PC-3 (cell line): ENCODE measurements at regions not wholly inside any gene's neighbourhood (a gene's known extent, or its start where the extent isn't known, plus 50 kb on each side); places are given as distances from the start of the nearest gene placed in this dataset.

Experiments used
- ATAC-seq: fragments of 200-7000 bp; cut with Tn5 transposase; 2 replicates; pipeline ENCODE4 v1.9.1; 2020; ENCODE audit warnings: mild to moderate bottlenecking, moderate library complexity
- BruUV-seq: library from RNA; stranded (reverse); fragments of 400-500 nt; replicated peaks from 2 replicates; lab custom pipeline; 2021; lab: Mats Ljungman, UMichigan
- CTCF ChIA-PET: fragments of 300-600 bp; sonication (Branson Sonifier 250); formaldehyde crosslinking; loops from one replicate; lab custom pipeline; 2022; ENCODE audit warnings: antibody characterized with exemption; lab: Charles Lee
- POLR2A ChIA-PET: fragments of 300-600 bp; sonication (Branson Sonifier 250); formaldehyde crosslinking; loops from one replicate; lab custom pipeline; 2022; ENCODE audit warnings: antibody characterized with exemption; ENCODE audit not compliant: unreplicated experiment; lab: Charles Lee
- DNase-seq: peaks from one replicate; pipeline ENCODE4 v3.0.0-alpha.2; 2015
- H2AFZ ChIP-seq: fragments of 300-600 bp; sonication (generic); 2 replicates; pipeline ENCODE4 v1.6.0; 2016; ENCODE audit warnings: antibody characterized with exemption, low read length
- H3F3A ChIP-seq: fragments of 300-600 bp; sonication (generic); one replicate; pipeline ENCODE4 v1.6.0; 2017; ENCODE audit warnings: antibody characterized with exemption, low read length, control low read depth, mild to moderate bottlenecking; ENCODE audit not compliant: unreplicated experiment
- H3K27ac ChIP-seq: fragments of 300-600 bp; sonication (generic); 2 replicates; pipeline ENCODE4 v1.5.1; 2016; ENCODE audit warnings: mild to moderate bottlenecking, low read length
- H3K27me3 ChIP-seq: fragments of 300-600 bp; sonication (generic); 2 replicates; pipeline ENCODE4 v1.6.1; 2016; ENCODE audit warnings: low read length, mixed read lengths
- H3K36me3 ChIP-seq: fragments of 300-600 bp; sonication (generic); 2 replicates; pipeline ENCODE4 v1.6.1; 2016; ENCODE audit warnings: low read depth, mixed run types, low read length, mixed read lengths
- H3K4me1 ChIP-seq: fragments of 300-600 bp; sonication (generic); 2 replicates; pipeline ENCODE4 v1.5.1; 2016; ENCODE audit warnings: low read length; ENCODE audit not compliant: insufficient read depth
- H3K4me2 ChIP-seq: fragments of 300-600 bp; sonication (generic); 2 replicates; pipeline ENCODE4 v1.6.0; 2016; ENCODE audit warnings: low read length
- H3K4me3 ChIP-seq: fragments of 300-600 bp; sonication (generic); 2 replicates; pipeline ENCODE4 v1.5.1; 2016; ENCODE audit warnings: mild to moderate bottlenecking, low read length, mixed read lengths
- H3K79me2 ChIP-seq: fragments of 300-600 bp; sonication (generic); 2 replicates; pipeline ENCODE4 v1.6.1; 2017; ENCODE audit warnings: low read length, mixed read lengths
- H3K9ac ChIP-seq: fragments of 300-600 bp; sonication (generic); 2 replicates; pipeline ENCODE4 v1.6.0; 2016; ENCODE audit warnings: mild to moderate bottlenecking, low read length
- H3K9me2 ChIP-seq: fragments of 300-600 bp; sonication (generic); replicated peaks from 2 replicates; pipeline ENCODE4 v1.6.1; 2016; ENCODE audit warnings: mixed run types, low read length, mixed read lengths
- H3K9me3 ChIP-seq: fragments of 300-600 bp; sonication (generic); 2 replicates; pipeline ENCODE4 v1.6.1; 2016; ENCODE audit warnings: low read length, mixed read lengths
- H4K20me1 ChIP-seq: fragments of 300-600 bp; sonication (generic); 2 replicates; pipeline ENCODE4 v1.6.1; 2016; ENCODE audit warnings: low read length, mixed read lengths
- EZH2 ChIP-seq: fragments of 300-600 bp; sonication (generic); IDR thresholded peaks from one replicate; pipeline ENCODE4 v1.6.1; 2017; ENCODE audit warnings: antibody characterized with exemption, mild to moderate bottlenecking, low read length; ENCODE audit not compliant: unreplicated experiment
- EZH2phosphoT487 ChIP-seq: fragments of 300-600 bp; sonication (generic); IDR thresholded peaks from 2 replicates; pipeline ENCODE4 v1.6.1; 2018; ENCODE audit warnings: mild to moderate bottlenecking, antibody characterized with exemption, low read length, borderline replicate concordance
- intact Hi-C: fragments of 100-400 bp; cut with micrococcal nuclease; formaldehyde crosslinking; loops from 2 replicates; pipeline ENCODE4 v1.9.0; 2023
- TF ChIP-seq, protein P1 (sequence below): fragments of 300-600 bp; sonication (generic); conservative IDR thresholded peaks from 2 replicates; pipeline ENCODE4 v1.5.1; 2017; ENCODE audit warnings: antibody characterized with exemption, low read depth, mild to moderate bottlenecking, low read length

DNA sequence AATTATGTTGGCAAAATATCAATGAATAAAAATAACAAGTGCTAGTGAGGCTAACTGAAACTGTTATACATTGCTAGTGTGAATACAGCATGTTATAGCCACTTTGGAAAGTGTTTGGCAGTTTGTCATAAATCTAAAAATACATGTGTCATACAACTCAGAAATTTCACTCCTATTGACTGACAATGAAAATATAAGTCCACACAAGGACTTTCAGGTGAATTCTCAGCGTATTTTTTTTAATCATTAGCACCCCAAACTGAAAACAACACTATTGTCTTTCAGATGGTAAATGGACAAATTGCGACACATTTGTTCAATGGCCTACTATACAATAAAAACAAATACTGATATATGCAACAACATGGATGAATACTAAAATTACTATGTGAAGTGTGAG is 884.8 kb downstream of the TRIB2 start:
- H3K9me3 ChIP-seq = no peaks in the 10 kb centered on the region
- no peaks in the 10 kb centered on the region for H4K20me1 ChIP-seq
- no peak for DNase-seq
- no peaks in the 10 kb centered on the region for H3K27me3 ChIP-seq
- H3K27ac ChIP-seq = no peak overlapping the region
- H3K4me2 ChIP-seq = no peak overlapping the region
- no peaks in the 10 kb centered on the region for H3F3A ChIP-seq
- intact Hi-C loops = no loop called here
- H3K4me1 ChIP-seq = peaks cover 11% of the 10 kb centered on the region
- H3K9ac ChIP-seq = no peak overlapping the region
- POLR2A ChIA-PET = no interaction called here
- CTCF ChIA-PET = no interaction called here
- no peaks in the 10 kb centered on the region for H3K36me3 ChIP-seq
- no peak overlapping the region for H3K4me3 ChIP-seq
- H3K9me2 ChIP-seq = no peaks in the 10 kb centered on the region
- TF ChIP-seq EZH2phosphoT487 (no peak), EZH2 (no peak)
- TF ChIP-seq, protein P1, sequence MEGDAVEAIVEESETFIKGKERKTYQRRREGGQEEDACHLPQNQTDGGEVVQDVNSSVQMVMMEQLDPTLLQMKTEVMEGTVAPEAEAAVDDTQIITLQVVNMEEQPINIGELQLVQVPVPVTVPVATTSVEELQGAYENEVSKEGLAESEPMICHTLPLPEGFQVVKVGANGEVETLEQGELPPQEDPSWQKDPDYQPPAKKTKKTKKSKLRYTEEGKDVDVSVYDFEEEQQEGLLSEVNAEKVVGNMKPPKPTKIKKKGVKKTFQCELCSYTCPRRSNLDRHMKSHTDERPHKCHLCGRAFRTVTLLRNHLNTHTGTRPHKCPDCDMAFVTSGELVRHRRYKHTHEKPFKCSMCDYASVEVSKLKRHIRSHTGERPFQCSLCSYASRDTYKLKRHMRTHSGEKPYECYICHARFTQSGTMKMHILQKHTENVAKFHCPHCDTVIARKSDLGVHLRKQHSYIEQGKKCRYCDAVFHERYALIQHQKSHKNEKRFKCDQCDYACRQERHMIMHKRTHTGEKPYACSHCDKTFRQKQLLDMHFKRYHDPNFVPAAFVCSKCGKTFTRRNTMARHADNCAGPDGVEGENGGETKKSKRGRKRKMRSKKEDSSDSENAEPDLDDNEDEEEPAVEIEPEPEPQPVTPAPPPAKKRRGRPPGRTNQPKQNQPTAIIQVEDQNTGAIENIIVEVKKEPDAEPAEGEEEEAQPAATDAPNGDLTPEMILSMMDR = no peak
- no peak overlapping the region for H2AFZ ChIP-seq
- no peaks in the 10 kb centered on the region for H3K79me2 ChIP-seq
- BruUV-seq = no TSS peak
- ATAC-seq = no peak

DNA sequence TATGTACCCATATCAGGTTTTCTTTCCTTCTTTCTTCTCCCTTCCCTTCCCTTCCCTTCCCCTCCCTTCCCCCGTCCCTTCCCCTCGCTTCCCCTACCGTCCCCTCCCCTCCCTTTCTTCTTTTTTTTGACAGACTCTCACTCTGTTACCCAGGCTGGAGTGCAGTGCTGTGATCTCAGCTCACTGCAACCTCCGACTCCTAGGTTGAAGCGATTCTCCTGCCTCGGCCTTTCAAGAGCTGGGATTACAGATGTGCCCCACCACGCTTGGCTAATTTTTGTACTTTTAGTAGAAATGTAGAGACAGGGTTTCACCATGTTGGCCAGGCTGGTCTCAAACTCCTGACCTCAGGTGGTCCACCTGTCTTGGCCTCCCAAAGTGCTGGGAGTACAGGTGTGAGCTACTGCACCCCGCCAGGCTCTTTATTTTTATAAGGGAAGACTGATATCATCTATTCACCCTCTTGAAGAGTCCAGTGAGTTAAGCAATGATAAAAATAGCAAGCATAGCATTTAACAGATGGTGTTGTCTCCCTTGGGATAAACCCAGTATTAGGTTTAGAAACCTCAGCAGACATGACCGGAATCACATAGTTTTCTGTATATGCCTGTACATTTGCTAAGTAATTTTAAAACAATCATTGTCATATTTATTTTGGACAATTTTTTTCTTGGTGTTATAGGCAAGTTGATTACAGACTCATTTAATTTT is 888.4 kb downstream of the TRIB2 start:
- no peak overlapping the region for H3K4me3 ChIP-seq
- BruUV-seq = no TSS peak
- H3K9me3 ChIP-seq = no peaks in the 10 kb centered on the region

DNA sequence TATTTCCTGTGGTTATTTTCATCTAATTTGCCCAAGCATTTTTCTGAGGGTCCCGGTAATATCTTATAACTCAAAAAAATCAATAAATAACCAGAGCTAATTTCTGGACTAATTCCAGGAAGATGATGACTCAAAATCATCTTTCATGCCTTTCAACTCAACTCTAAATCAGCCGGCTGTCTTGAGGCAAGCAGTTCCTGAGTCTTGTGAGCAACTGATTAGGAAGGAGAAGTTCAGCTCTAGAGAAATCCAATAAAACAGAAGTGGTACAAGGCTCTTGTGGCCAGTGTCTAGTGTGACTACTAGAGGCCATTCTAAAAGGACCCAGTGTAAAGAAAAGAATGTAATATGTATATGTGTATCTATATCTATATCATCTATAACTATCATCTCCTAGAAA is 890.4 kb downstream of the TRIB2 start:
- Histone ChIP-seq H3K4me1 (no peaks in the 10 kb centered on the region), H3K36me3 (no peaks in the 10 kb centered on the region), H2AFZ (no peak overlapping the region), H3K4me2 (no peak overlapping the region), H3K9me3 (no peaks in the 10 kb centered on the region), H3K9me2 (no peaks in the 10 kb centered on the region), H3K79me2 (no peaks in the 10 kb centered on the region), H3F3A (no peaks in the 10 kb centered on the region), H4K20me1 (no peaks in the 10 kb centered on the region), H3K9ac (no peak overlapping the region), H3K4me3 (no peak overlapping the region), H3K27ac (no peak overlapping the region), H3K27me3 (no peaks in the 10 kb centered on the region)
- intact Hi-C loops = no loop called here
- no TSS peak for BruUV-seq
- no peak for DNase-seq
- TF ChIP-seq EZH2 (no peak), EZH2phosphoT487 (no peak)
- TF ChIP-seq, protein P1 = no peak
- ChIA-PET CTCF (no interaction called here), POLR2A (no interaction called here)
- ATAC-seq = no peak

More for the DNA sequence above, 888.4 kb downstream of the TRIB2 start:
- ATAC-seq (no peak), DNase-seq (no peak)
- Histone ChIP-seq H3K4me1 (no peaks in the 10 kb centered on the region), H3K4me2 (no peak overlapping the region), H3K36me3 (no peaks in the 10 kb centered on the region), H2AFZ (no peak overlapping the region), H3K27ac (no peak overlapping the region), H3K27me3 (no peaks in the 10 kb centered on the region), H3F3A (no peaks in the 10 kb centered on the region), H3K79me2 (no peaks in the 10 kb centered on the region), H4K20me1 (no peaks in the 10 kb centered on the region), H3K9ac (no peak overlapping the region), H3K9me2 (no peaks in the 10 kb centered on the region)
- intact Hi-C loops = no loop called here
- TF ChIP-seq, protein P1 = no peak
- no peak for TF ChIP-seq EZH2
- no peak for TF ChIP-seq EZH2phosphoT487
- POLR2A ChIA-PET = no interaction called here
- CTCF ChIA-PET = no interaction called here
